Brain microvascular endothelial cell (primary cell): ENCODE measurements at regions not wholly inside any gene's neighbourhood (a gene's known extent, or its start where the extent isn't known, plus 50 kb on each side); places are given as distances from the start of the nearest gene placed in this dataset.

Experiments used
- DNase-seq: peaks from one replicate; pipeline ENCODE4 v3.0.0-alpha.2; 2020
- H3K27ac ChIP-seq: fragments of 250-450 bp; sonication (Bioruptor Pico); 2 replicates; pipeline ENCODE4 v1.5.1; 2020; ENCODE audit warnings: mild to moderate bottlenecking, moderate library complexity
- H3K27me3 ChIP-seq: fragments of 250-450 bp; sonication (Bioruptor Pico); replicated peaks from 2 replicates; pipeline ENCODE4 v1.5.1; 2020; ENCODE audit warnings: mild to moderate bottlenecking
- H3K36me3 ChIP-seq: fragments of 250-450 bp; sonication (Bioruptor Pico); replicated peaks from 2 replicates; pipeline ENCODE4 v1.5.1; 2020; ENCODE audit warnings: mild to moderate bottlenecking
- H3K4me3 ChIP-seq: 2 replicates; pipeline ENCODE4 v1.5.1; 2011; ENCODE audit warnings: low read depth, mild to moderate bottlenecking, control low read depth, low read length, moderate library complexity
- CTCF ChIP-seq: IDR thresholded peaks from 2 replicates; pipeline ENCODE4 v1.5.1; 2011; ENCODE audit warnings: low read depth, mild to moderate bottlenecking, moderate library complexity, low read length, control low read depth, inconsistent platforms; ENCODE audit errors: missing control alignments
- in situ Hi-C: cut with HindIII; loops from 2 replicates; pipeline ENCODE4 v1.10.0; 2017; ENCODE audit warnings: low sequenced_read_pairs, low pct_ligation_motif_present

DNA sequence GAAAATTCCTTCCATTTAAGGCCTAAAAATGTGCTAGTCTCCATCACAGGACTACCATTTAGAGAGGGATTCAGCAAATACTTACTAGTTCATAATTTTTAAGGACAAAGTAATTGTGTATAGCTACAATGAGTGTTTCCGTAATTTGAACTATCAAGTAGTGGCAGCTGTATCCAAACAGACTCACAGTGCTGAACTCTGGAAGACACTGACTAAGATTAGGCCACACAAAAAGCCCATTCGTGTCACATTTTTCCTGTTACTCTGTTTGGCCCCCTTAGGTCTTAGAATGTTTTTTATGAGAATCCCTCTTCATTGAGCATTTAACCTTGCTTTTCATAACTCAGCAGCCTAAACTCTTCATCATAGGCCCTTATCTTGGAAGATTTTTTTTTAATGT, 731.2 kb upstream of the PCDH9 start:
- TF ChIP-seq CTCF: no peak
- no peaks in the 10 kb centered on the region for H3K36me3 ChIP-seq
- in situ Hi-C loops: no loop called here
- no peaks in the 10 kb centered on the region for H3K27me3 ChIP-seq
- H3K27ac ChIP-seq: no peak overlapping the region
- DNase-seq: no peak
- H3K4me3 ChIP-seq: no peak overlapping the region

GRCh38 chr13:67951431-67951830, 721.3 kb upstream of the PCDH9 start:
- DNase-seq: no peak
- TF ChIP-seq CTCF: no peak
- Histone ChIP-seq H3K4me3 (no peak overlapping the region), H3K36me3 (no peaks in the 10 kb centered on the region), H3K27me3 (no peaks in the 10 kb centered on the region), H3K27ac (no peak overlapping the region)
- in situ Hi-C loops: no loop called here

DNA sequence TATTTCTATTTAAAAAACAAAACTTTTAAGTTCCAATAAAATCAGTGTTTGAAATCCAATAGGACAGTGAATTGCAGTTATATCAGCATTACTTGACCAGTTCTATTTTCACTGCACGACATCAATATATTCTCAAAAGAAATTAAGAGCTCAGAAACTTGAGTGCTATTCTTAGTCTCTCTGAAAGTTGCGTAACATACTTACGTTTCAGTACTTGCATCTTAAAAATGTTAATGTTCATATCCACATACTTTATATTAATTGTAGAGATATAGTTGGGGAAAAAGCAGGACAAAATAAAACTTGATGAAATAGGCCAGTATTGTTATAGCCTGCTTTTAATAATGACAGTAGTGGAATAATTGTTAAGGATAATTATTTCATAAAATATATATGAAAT, 720.5 kb upstream of the PCDH9 start:
- H3K4me3 ChIP-seq: no peak overlapping the region
- no peak for TF ChIP-seq CTCF
- no peaks in the 10 kb centered on the region for H3K36me3 ChIP-seq
- DNase-seq: no peak
- no peak overlapping the region for H3K27ac ChIP-seq
- in situ Hi-C loops: no loop called here
- H3K27me3 ChIP-seq: no peaks in the 10 kb centered on the region

GRCh38 chr13:67946131-67946530, 716.0 kb upstream of the PCDH9 start:
- DNase-seq: no peak
- Histone ChIP-seq H3K4me3 (no peak overlapping the region), H3K27me3 (no peaks in the 10 kb centered on the region), H3K27ac (no peak overlapping the region), H3K36me3 (no peaks in the 10 kb centered on the region)
- no peak for TF ChIP-seq CTCF
- in situ Hi-C loops: no loop called here

- TF ChIP-seq CTCF: no peak
- no peak for DNase-seq
- Histone ChIP-seq H3K27ac (no peak overlapping the region), H3K4me3 (no peak overlapping the region), H3K36me3 (no peaks in the 10 kb centered on the region), H3K27me3 (no peaks in the 10 kb centered on the region)
- in situ Hi-C loops: no loop called here
Observed at GRCh38 chr13:67943116-67943515, 713.0 kb upstream of the PCDH9 start.

DNA sequence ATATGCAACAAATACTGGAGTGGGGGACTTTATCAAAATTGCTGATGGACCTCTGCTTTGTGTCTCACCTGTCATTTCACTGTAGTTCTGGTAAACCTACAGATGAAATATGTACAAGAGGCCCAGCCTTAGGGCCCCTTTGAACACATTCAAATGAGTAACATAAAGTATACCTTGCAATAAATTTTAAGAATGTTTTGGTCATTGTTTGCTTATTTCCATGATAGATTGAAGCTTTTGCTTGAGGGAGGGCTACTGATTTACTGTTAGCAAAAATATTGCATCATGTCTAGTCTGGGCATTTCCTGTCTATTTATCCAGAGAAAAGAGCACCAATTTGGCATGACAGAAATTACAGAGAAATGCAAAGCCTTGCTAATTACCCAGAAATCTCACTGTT, 705.5 kb upstream of the PCDH9 start:
- Histone ChIP-seq H3K36me3 (no peaks in the 10 kb centered on the region), H3K4me3 (no peak overlapping the region), H3K27me3 (no peaks in the 10 kb centered on the region), H3K27ac (no peak overlapping the region)
- no peak for DNase-seq
- no peak for TF ChIP-seq CTCF
- in situ Hi-C loops: no loop called here
